ENCODE measurements at regions not wholly inside any gene's neighbourhood (a gene's known extent, or its start where the extent isn't known, plus 50 kb on each side); places are given as distances from the start of the nearest gene placed in this dataset.

DNA sequence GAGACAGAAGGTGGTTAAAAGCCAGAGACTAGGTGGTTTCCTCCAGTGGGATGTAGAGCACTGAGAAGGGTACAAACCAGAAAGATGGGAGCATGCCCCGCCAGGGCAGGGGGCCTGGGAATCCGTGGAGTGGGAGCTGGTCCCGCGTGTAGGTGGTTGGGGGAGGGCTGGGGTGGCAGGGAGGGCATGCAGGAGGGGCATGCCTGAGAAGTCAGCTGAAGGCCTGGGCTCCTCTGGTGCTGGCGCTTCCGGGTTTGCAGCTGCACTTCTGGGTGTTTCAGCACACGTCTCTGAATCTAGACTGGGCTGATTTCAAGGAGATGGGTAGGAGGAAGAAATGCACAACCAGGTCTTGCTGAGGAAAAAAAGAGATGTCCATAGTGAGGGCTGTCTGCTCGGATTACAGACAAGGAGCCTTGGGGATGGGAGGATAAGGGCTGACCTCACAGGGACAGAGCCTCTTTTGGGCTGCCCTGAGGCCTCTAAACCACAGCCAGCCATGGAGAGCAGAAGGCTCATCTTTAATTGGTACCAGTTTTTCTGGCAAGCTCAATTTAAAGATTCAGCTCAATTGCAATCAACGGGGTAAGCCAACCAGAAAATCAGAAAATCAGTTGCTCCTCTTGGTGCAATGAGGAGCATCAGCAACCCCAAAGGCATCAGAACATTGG is 151.9 kb downstream of the FAM43A start:
- DNase-seq: no peak

DNA sequence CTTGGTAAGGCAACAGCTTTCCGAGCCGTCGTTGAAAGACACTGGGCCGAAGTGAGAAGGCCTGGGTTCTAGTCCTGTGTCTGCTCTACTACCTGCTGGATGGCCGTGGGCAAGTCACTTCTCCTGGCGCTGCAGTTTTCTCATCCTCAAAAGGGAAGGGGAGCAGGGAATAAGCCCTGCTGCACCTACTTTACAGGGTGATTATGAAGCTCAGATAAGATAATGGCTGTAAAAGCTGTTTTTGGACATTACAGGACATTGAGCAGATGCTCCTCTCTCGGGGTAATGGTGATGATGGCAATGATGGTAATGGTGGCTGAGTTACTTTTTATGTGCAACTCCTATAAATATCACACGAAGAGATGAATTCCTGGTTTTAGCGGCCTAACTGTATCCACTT is 152.6 kb downstream of the FAM43A start:
- DNase-seq: no peak

DNA sequence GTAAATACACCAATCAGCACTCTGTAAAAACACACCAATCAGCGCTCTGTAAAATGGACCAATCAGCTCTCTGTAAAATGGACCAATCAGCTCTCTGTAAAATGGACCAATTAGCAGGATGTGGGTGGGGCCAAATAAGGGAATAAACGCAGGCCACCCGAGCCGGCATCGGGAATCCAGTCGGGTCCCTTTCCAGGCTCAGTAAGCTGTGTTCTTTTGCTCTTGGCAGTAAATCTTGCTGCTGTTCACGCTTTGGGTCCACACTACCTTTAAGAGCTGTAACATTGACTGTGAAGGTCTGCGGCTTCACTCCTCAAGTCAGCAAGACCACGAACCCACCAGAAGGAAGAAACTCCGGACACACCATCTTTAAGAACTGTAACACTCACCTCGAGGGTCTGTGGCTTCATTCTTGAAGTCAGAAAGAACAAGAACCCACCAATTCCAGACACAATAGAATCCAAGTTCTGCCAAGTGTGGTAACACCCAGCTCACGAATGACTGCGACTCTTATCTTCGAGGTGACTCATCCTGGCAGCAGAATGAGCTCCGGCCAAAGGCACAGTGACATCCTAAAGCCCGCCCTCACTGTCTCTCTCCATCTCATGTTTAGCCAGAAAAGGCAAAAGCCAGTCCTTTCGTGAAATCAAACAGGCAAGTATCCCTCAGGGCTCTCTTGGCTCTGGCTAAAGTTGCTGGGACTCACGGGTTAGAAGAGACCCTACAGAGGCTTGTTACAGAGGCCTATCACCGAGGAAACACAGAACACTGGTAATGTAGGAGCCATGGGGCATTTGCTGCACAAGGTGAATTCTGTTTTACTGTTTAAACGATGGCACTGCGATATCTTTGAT is 155.2 kb downstream of the FAM43A start:
- no peak for DNase-seq

- no peak for DNase-seq
Observed at GRCh38 chr3:194841515-194841841, 155.8 kb downstream of the FAM43A start.

GRCh38 chr3:194843556-194843955 is 157.9 kb downstream of the FAM43A start:
- DNase-seq: no peak

DNA sequence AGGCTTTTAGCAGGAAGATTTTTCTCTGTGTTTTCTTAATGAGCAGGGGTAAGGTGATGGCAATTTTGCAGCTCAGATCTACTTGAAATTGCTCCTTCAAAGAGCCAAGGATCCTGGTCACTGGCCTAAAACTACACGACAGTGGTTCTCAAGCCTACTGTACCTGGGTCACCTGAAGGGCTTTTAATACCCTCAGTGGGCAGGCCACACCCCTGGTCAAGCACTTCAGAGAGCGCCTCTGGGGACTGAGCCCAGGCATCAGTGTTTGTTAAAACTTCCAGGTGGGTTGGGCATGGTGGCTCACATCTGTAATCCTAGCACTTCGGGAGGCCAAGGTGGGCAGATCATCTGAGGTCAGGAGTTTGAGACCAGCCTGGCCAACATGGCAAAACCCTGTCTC is 158.4 kb downstream of the FAM43A start:
- no peak for DNase-seq

DNA sequence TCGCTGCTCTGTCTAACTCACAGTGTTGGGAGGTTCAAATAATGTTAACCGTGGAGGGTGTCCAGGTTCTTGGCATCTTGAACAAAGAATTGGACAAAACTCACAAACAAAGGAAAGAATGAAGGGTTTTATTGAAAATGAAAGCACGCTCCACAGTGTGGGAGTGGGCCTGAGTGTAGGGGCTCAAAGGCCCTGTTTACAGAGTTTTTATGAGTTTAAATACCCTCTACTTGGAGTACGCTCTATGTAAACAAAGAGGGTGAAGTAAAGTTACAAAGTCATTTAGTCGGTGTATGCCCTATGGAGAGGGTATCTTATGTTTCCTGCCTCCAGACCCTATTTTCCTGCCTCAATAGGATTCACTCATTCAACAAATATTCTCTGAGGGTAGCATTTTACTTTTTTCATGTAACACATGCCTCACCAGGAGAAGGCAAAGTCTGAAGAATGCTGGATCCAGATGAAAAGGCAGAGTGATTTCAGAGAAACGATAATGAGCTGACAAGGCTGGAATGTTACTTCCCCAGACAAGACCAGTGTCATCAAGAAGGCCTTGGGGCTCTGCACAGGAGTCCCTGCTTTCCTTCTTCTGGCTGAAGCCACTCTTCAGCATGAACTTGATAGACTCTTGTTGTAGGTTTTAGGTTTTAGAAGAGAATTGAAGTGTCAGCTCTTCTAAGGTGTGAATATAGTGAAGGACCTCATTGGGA is 163.6 kb downstream of the FAM43A start:
- DNase-seq: no peak

DNA sequence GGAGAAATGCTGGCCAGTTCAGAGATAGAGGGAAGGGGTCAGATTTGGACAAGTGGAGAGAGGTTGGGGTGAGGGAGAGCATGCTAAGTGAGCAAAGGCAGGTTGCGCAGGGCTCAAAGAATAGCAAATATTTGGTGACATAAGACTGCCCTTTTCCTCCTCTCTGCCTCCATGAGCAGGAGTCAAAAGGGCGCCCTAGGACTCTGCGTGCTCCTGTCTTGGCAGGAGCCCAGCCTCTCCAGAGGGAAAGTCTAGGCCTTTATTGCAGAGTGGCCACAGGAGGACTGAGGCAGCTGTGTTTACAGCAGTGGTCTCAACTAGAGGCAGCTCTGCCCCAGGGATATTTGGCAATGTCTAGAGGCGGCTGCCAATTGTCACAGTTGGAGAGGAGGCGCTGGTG is 165.6 kb downstream of the FAM43A start:
- no peak for DNase-seq

DNA sequence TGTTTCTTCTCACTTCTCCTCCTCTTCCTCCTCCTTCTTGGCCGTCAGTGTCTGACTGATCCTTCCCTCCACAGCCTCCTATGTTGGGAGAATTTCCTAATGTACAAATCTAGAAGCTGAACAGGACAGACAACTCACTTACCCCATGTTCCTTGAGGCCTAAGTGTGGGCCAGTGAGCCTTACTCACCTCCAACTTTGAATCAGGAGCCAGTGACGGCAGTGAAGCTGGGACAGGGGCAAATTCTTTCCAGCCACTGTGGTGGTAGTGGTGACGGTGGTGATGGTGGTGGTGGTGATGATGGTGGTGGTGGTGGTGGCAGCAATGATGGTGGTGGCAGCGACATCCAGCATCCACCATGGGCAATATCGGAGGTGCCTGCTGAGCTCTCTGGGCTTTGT is 166.3 kb downstream of the FAM43A start:
- no peak for DNase-seq

DNA sequence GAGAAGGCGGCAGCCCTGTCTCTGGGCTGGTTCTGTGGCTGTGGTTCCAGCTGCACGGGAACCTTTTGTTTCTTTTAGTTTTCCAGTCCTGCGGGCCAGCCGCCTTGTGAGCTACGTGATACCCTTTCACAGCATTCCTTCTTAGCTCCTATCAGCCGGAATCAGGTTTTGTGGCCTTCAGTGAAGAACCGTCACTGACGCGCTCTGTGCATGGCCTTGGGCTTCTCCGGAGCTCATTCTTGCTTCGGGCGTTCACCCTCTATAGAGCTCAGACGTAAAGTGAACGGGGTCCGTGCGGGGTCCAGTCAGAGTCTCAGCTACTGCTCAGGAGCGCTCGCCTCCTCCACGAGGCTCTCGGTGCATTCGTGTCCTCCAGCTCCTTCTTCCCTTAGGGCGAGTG is 166.7 kb downstream of the FAM43A start:
- DNase-seq: no peak

DNA sequence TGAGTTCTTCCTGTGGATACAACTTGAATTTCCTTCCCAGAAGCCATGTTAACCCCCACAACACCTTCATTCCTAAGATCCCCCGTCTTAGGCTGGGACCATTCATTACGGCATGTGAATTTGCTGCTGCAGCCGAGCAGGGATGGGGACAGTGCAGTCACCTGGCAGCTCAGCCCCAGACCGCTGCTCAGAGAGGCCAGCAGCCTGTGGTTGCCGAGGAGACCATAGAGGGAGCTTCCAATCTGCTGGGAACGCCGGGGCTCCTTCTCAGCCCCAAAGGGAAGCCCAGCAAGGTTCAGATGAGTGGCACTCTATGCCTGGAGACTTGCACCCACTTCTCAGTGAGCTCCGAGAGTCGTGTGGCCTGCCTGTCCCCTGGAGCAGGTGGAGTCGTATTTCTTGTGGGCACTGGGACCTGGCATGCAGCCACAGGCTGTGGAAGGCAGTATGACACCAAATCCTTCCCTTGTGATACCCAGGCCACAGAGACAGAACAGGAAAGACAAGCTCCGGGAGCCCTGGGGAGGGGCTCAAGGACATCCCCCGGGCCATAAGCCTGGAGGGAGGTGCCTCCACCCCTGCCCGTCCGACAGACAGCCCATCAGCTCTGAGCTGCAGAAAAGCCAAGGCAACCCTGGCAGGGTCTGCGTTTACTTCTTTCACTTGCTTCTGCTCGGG is 167.3 kb downstream of the FAM43A start:
- no peak for DNase-seq

- no peak for DNase-seq
Observed at GRCh38 chr3:194854206-194854605, 168.5 kb downstream of the FAM43A start.

DNA sequence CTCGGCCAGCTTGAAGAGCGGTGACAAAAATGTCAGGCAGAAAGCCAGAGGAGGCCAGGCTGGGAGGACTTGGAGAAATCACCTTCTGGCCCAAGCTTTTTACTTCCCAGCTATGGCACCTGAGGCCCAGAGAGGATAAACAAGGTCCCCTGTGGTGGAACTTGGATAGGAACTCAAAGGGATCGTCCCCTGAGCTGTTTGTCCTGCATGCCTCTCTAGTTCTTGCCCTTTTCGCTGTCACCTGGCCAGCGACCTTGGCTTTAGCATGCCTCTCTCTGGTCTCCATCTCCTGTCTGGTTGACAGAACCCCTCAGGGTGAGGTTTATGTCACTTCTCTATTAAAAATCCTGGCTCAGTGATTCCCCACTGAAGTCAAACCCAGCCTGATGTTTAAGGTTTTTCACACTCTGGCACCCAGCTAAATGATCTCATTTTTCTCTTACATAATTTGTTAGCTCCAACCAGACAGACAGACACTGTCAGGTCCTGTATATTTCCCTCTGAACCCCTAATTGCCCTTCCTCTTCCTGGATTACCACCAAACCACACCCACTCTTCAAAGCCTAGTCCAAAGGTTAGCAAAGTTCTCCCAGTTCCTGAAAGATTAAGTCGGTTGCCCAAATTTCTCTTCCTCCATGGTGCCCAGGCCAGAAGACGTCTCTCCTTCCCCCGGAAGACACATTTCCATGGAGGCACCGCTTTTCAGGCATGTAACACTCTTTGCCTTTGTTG is 169.1 kb downstream of the FAM43A start:
- no peak for DNase-seq

DNA sequence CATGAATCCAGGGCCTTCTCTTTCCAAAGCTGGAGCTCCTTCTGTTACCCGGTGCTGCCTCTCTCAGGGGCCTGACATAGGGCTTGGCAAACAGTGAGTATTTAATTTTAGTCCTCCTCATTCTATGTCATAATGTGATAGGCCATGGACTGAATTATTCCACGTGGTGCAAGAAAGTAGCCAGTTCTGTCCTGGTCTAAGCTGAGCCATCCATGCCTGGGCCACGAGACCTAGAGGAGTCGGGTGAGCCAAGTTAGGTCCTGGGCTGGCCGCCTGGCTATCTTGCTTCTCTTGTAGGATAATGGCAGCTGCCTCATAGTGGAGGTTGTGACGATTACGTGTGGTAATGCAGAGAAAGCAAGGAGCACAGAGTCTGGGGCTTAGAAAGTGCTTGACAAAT is 170.6 kb downstream of the FAM43A start:
- no peak for DNase-seq

GRCh38 chr3:194857469-194858113 is 171.9 kb downstream of the FAM43A start:
- DNase-seq: no peak

GRCh38 chr3:194858382-194858781 is 172.7 kb downstream of the FAM43A start:
- DNase-seq: no peak

GRCh38 chr3:194860725-194861124 is 175.0 kb downstream of the FAM43A start:
- no peak for DNase-seq

DNA sequence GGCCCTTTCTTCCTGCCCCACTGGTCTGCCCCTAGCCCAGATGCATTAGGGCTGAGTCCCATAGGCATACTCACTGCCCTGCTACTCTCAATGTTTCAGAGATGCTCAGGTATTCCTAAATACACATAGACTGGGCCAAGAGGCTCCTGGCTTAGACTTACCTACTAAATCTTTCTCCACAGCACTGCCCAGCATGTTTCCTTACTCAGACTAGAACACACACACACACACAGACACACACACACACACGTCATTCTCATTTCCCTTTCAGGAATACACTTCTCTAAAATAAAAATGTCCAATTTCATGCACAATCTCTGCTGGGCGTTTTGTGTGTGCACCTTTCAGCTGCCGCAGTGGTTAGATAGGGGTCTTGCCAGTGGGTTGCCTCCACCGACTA is 175.7 kb downstream of the FAM43A start:
- DNase-seq: no peak

DNA sequence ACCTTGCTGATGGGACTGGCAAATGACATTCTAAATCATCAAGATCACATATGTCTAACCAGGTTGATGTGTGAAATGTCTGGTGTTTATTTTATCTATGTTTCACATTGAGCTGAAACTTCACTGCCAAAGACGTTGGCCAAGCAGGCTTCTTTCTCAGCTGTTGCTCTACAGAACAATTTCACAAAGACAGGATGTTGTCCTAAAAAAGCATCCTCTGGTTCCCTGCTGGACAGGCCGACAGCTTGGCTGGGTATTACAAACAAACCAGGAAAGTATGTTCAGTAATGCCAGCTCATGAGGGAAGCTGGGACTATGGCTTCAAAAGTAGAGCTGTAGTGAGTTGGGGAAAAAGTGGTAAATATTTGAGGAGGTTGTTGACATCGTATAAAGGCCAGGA is 179.4 kb downstream of the FAM43A start:
- no peak for DNase-seq

- DNase-seq: no peak
Observed at GRCh38 chr3:194865615-194866014, 179.9 kb downstream of the FAM43A start.

DNA sequence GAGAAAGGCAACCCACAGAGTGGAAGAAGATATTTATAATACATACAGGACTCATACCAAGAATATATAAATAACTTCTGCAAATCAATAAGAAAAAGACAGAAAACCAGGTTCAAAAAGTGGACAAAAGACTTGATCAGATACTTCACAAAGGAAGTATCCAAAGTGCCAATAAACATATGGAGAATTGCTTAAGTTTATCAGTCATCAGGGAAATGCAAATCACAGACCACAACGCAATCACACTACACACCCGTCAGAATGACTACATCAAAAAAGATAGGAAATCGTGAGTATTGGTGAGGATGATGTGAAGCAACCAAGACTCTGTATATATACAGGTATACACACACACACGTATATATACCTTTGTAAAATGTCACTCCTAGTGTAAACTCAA is 180.6 kb downstream of the FAM43A start:
- DNase-seq: no peak

DNA sequence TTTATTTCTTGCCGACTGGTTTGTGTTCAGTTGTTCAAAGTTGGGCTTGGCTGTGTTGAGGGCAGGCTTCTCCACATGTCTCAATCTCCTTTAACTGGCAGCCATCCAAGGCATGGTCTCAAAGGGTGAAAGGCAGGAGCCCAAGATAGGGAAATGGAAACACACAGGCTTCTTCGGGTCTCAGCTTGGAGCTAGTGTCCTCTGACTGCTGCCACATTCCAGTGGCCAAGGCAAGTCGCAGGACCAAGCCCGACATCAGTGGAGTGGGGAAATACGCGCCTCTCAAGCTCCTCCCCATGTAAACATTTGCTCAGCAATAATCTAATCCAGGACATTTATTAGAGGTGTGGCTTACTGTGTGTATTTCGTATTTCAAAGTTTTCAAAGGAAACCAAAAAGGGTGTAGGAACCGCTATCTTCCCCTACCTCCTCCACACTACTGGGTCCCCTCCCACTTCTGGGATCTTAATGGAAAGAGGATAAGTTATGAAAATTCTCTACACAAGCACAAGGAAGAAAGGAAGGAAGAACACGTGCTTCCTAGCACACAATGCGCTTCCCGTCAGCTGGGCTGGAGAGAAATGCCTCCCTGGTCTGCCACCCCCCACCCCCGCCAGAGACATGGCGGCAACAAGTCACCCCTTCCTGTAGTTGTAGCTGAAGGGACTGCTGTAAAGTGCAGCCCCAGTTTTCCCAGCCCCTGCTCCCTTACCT is 181.7 kb downstream of the FAM43A start:
- no peak for DNase-seq

Data from activated CD4-positive, alpha-beta T cell treated with anti-CD3 and anti-CD28 coated beads for 4 hours (primary cell).